Neural progenitor cell (in vitro differentiated cells): ENCODE measurements at regions not wholly inside any gene's neighbourhood (a gene's known extent, or its start where the extent isn't known, plus 50 kb on each side); places are given as distances from the start of the nearest gene placed in this dataset.
A peak's percentile ranks its signal among the peaks of the same experiment; 100 is the strongest.
"Not testable (repeated sequence)": the region's sequence is repeated elsewhere in the genome, so short reads cannot be mapped to it uniquely, and the experiment has no call there.

ENCODE experiments used
- CTCF ChIP-seq: fragments of 200-600 bp; sonication (generic); IDR thresholded peaks from 2 replicates; pipeline ENCODE4 v1.5.1; 2017; ENCODE audit warnings: antibody characterized with exemption, mild to moderate bottlenecking
- EZH2 ChIP-seq: fragments of 200-600 bp; sonication (generic); IDR thresholded peaks from 2 replicates; pipeline ENCODE4 v1.6.1; 2017; ENCODE audit warnings: antibody characterized with exemption, mild to moderate bottlenecking, moderate library complexity
- EZH2phosphoT487 ChIP-seq: fragments of 200-600 bp; sonication (generic); IDR thresholded peaks from 2 replicates; pipeline ENCODE4 v1.6.1; 2017; ENCODE audit warnings: antibody characterized with exemption

GRCh38 chr4:11811521-11811920, 382.8 kb upstream of the HS3ST1 start:
- TF ChIP-seq CTCF = peak; percentile 8
- TF ChIP-seq EZH2, EZH2phosphoT487: not testable (repeated sequence)
